ENCODE measurements at regions not wholly inside any gene's neighbourhood (a gene's known extent, or its start where the extent isn't known, plus 50 kb on each side); places are given as distances from the start of the nearest gene placed in this dataset.

DNA sequence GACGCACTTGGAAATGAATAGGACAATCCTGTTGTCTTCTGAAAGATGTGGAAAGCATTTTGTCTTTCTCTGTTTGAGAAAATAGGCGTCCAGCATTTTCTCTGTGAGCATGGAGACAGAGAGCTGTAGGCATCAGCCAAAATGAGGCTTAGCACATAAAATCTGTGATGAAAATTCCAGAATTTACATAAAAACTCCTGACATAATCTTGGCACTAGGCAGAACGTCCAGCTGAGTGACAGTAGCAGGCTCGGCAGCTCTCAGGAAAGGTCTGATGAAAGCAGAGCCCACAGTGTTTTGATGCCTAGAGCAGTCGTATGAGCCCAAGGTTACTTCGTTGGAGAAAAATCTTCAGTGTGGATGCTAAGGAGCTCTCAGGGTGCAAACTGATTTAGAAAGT is 543.3 kb upstream of the MAP3K7 start:
- TF ChIP-seq, protein P1, sequence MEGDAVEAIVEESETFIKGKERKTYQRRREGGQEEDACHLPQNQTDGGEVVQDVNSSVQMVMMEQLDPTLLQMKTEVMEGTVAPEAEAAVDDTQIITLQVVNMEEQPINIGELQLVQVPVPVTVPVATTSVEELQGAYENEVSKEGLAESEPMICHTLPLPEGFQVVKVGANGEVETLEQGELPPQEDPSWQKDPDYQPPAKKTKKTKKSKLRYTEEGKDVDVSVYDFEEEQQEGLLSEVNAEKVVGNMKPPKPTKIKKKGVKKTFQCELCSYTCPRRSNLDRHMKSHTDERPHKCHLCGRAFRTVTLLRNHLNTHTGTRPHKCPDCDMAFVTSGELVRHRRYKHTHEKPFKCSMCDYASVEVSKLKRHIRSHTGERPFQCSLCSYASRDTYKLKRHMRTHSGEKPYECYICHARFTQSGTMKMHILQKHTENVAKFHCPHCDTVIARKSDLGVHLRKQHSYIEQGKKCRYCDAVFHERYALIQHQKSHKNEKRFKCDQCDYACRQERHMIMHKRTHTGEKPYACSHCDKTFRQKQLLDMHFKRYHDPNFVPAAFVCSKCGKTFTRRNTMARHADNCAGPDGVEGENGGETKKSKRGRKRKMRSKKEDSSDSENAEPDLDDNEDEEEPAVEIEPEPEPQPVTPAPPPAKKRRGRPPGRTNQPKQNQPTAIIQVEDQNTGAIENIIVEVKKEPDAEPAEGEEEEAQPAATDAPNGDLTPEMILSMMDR (IDR thresholded peaks at IDR 0.05; ENCODE audit: low read depth, low read length, missing input control), result no peak
- no peak for TF ChIP-seq JUND (IDR thresholded peaks at IDR 0.05)

All from liver (tissue), 3 donors.